Activated T-cell treated with anti-CD3 and anti-CD28 coated beads, Interleukin-2, amount 50 U/mL, for 4 hours (primary cell): ENCODE measurements at regions not wholly inside any gene's neighbourhood (a gene's known extent, or its start where the extent isn't known, plus 50 kb on each side); places are given as distances from the start of the nearest gene placed in this dataset.
"Not testable (repeated sequence)": the region's sequence is repeated elsewhere in the genome, so short reads cannot be mapped to it uniquely, and the experiment has no call there.

Experiments
- ATAC-seq, 2 donors: fragments of 200-7000 bp; cut with Tn5 transposase; one replicate each; pipeline ENCODE4 v1.10.0; 2021
- DNase-seq: peaks from one replicate; pipeline ENCODE4 v3.0.0-alpha.2; 2020
- H3K27me3 Mint-ChIP-seq: one replicate; pipeline ENCODE4 v1.8.0; 2021; ENCODE audit warnings: low read depth, mixed read lengths
- H3K36me3 Mint-ChIP-seq: one replicate; pipeline ENCODE4 v1.8.0; 2022; ENCODE audit warnings: mixed read lengths; ENCODE audit not compliant: insufficient read depth
- H3K4me1 Mint-ChIP-seq: one replicate; pipeline ENCODE4 v1.8.0; 2021; ENCODE audit warnings: low read depth, mixed read lengths
- H3K4me3 Mint-ChIP-seq: one replicate; pipeline ENCODE4 v1.8.0; 2021; ENCODE audit warnings: mild to moderate bottlenecking, moderate library complexity, mixed read lengths
- H3K9me3 Mint-ChIP-seq: one replicate; pipeline ENCODE4 v1.8.0; 2021; ENCODE audit warnings: mixed read lengths

DNA sequence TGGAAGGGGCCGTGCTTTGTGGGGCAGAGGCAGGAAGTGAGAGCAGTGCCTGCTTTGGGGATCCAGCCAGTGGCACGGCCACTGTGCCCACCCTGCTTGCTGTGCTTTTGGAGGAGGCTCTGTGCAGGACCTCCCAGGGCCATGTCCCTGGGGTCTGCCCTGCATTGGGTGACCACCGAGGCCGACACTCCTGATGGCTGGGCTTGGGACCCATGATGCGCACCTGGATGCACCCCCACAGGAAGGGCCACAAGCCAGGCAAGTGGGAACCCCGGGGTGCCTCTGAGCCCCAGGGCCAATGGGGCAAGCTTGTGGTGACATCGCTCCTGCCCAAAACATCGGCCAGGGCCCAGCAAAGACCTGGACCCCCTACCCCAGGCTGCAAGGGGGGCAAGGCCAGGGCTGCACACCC, 738.6 kb upstream of the GJE1 start:
- Mint-ChIP-seq H3K36me3 (no peaks in the 10 kb centered on the region), H3K9me3 (no peaks in the 10 kb centered on the region), H3K4me3 (no peak overlapping the region), H3K27me3 (no peaks in the 10 kb centered on the region), H3K4me1 (no peaks in the 10 kb centered on the region)
- ATAC-seq (peak in 1 of 2 donors; percentile 40), DNase-seq (no peak)

DNA sequence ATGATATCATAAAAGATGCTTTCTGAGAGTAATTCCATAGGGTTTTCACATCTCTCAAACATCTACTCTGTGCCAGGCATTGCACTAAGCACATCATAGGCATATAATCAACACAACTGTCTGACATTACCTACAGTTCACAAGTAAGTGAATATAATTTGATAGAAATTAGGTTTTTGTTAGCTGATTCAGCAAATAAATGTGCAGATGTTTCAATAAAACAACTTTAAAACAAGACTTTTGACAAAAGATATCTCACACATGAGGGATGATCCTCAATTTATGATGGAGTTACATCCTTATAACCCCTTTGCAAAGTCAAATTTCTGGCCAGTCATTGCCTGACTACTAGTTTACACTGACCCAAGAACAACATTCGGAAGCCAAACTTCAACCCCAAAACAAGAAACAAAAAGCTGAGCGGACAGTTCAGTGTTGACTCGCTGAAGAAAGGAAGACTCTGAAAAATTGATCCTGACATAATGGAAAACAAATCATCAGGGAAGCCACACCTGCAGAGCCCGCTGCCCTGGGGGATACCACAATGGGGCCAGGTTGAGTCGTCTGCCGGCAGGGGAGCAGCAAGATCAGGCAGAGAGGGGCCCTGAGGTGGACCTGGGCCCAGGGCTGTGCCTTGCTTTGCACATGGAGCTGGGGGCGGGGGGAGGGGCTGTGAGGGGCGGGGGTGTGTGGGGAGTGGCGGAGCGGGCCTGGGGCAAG, 739.2 kb upstream of the GJE1 start:
- Mint-ChIP-seq H3K36me3 (no peaks in the 10 kb centered on the region), H3K27me3 (no peaks in the 10 kb centered on the region), H3K4me3 (no peak overlapping the region), H3K4me1 (no peaks in the 10 kb centered on the region), H3K9me3 (no peaks in the 10 kb centered on the region)
- DNase-seq (no peak), ATAC-seq (no peak)

GRCh38 chr6:141391135-141391534, 741.6 kb upstream of the GJE1 start:
- H3K4me3 Mint-ChIP-seq, ATAC-seq: not testable (repeated sequence)

GRCh38 chr6:141388666-141389065, 744.1 kb upstream of the GJE1 start:
- DNase-seq = no peak
- no peaks in the 10 kb centered on the region for H3K27me3 Mint-ChIP-seq
- H3K4me3 Mint-ChIP-seq = no peak overlapping the region
- H3K4me1 Mint-ChIP-seq = no peaks in the 10 kb centered on the region
- ATAC-seq = no peak
- H3K36me3 Mint-ChIP-seq = no peaks in the 10 kb centered on the region
- no peaks in the 10 kb centered on the region for H3K9me3 Mint-ChIP-seq

More at GRCh38 chr6:141391135-141391534, 741.6 kb upstream of the GJE1 start:
- not testable (repeated sequence) for H3K27me3 Mint-ChIP-seq, DNase-seq, H3K36me3 Mint-ChIP-seq, H3K9me3 Mint-ChIP-seq, H3K4me1 Mint-ChIP-seq

GRCh38 chr6:141370438-141370837, 762.3 kb upstream of the GJE1 start:
- Mint-ChIP-seq H3K36me3 (no peaks in the 10 kb centered on the region), H3K9me3 (no peaks in the 10 kb centered on the region), H3K27me3 (peaks cover 6% of the 10 kb centered on the region), H3K4me1 (no peaks in the 10 kb centered on the region), H3K4me3 (no peak overlapping the region)
- no peak for ATAC-seq
- DNase-seq = no peak

GRCh38 chr6:141366796-141367195, 765.9 kb upstream of the GJE1 start:
- not testable (repeated sequence) for H3K4me3 Mint-ChIP-seq, ATAC-seq, H3K36me3 Mint-ChIP-seq, H3K4me1 Mint-ChIP-seq, H3K9me3 Mint-ChIP-seq, H3K27me3 Mint-ChIP-seq, DNase-seq

- no peaks in the 10 kb centered on the region for H3K4me1 Mint-ChIP-seq
- H3K27me3 Mint-ChIP-seq = no peaks in the 10 kb centered on the region
- ATAC-seq (no peak), DNase-seq (no peak)
- H3K4me3 Mint-ChIP-seq = no peak overlapping the region
- H3K36me3 Mint-ChIP-seq = no peaks in the 10 kb centered on the region
- no peaks in the 10 kb centered on the region for H3K9me3 Mint-ChIP-seq
These were observed 768.0 kb upstream of the GJE1 start for GRCh38 chr6:141364694-141365093.

GRCh38 chr6:141364232-141364631, 768.5 kb upstream of the GJE1 start:
- no peaks in the 10 kb centered on the region for H3K36me3 Mint-ChIP-seq
- no peaks in the 10 kb centered on the region for H3K27me3 Mint-ChIP-seq
- ATAC-seq = no peak
- H3K4me1 Mint-ChIP-seq = no peaks in the 10 kb centered on the region
- no peak overlapping the region for H3K4me3 Mint-ChIP-seq
- no peak for DNase-seq
- H3K9me3 Mint-ChIP-seq = no peaks in the 10 kb centered on the region

- Mint-ChIP-seq H3K27me3 (no peaks in the 10 kb centered on the region), H3K36me3 (no peaks in the 10 kb centered on the region), H3K4me3 (no peak overlapping the region), H3K9me3 (peaks cover 3% of the 10 kb centered on the region), H3K4me1 (no peaks in the 10 kb centered on the region)
- DNase-seq (no peak), ATAC-seq (no peak)
These were observed 771.2 kb upstream of the GJE1 start for GRCh38 chr6:141361559-141361958.

DNA sequence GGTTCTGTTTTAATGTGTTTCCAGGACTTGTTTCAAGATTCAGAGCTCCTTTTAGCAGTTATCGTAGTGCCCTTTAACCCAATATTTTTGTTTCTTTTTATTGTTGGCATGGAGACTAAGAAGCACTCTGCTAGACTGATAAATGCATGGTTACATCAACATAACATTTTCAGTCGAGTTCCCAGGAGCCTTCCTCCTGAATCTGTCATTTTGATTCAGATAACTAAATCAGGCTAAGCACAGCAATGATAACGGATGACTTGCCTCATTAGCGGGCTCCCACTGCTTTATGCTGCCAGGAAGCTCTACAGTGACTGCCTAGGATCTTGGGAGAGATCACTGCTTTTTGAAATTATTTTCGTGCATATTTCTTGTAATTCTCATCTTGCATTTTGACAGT, 772.8 kb upstream of the GJE1 start:
- Mint-ChIP-seq H3K27me3 (no peaks in the 10 kb centered on the region), H3K36me3 (no peaks in the 10 kb centered on the region), H3K9me3 (peaks cover 3% of the 10 kb centered on the region), H3K4me3 (no peak overlapping the region), H3K4me1 (no peaks in the 10 kb centered on the region)
- DNase-seq (no peak), ATAC-seq (no peak)

DNA sequence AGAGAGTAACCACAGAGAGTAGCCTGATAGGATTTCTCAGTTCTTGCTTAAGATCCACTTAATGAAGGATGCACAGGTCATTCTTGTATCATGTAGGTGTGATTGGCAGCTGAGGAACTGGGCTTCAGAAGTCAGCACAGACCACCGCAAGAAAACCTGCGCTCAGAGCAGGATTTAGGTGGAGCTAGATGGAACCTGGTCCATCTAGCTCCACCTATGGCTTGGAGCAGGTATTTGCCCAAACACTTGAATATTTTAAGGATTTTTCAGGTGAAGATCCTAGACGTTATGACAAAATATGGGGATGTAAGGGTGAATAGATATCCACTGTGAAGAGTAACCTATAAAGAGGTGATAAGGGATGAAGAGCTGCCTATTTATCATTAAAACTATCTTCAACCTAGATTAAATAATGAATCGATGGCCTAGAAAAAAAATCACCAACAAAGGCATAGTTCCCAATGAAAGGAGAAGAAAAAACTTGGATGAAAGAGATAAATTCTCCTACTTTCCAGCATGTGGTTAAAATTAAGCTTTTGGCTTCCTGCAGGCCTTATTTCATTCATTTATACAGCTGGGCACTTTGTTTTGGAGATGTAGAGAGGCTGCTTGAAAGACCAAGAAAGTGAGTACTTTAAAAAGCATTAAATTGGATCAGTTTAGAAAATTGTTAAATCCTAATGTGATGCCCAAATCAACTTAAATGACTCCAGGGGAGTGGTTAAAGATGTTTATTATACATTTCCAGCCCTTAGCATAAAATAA, 778.4 kb upstream of the GJE1 start:
- DNase-seq = no peak
- Mint-ChIP-seq H3K27me3 (no peaks in the 10 kb centered on the region), H3K4me1 (no peaks in the 10 kb centered on the region), H3K9me3 (peaks cover 3% of the 10 kb centered on the region), H3K4me3 (no peak overlapping the region), H3K36me3 (no peaks in the 10 kb centered on the region)
- no peak for ATAC-seq

- Mint-ChIP-seq H3K9me3 (no peaks in the 10 kb centered on the region), H3K4me3 (no peak overlapping the region), H3K4me1 (no peaks in the 10 kb centered on the region), H3K36me3 (no peaks in the 10 kb centered on the region), H3K27me3 (no peaks in the 10 kb centered on the region)
- ATAC-seq (no peak), DNase-seq (no peak)
These were observed 781.0 kb upstream of the GJE1 start for GRCh38 chr6:141351721-141352120.

DNA sequence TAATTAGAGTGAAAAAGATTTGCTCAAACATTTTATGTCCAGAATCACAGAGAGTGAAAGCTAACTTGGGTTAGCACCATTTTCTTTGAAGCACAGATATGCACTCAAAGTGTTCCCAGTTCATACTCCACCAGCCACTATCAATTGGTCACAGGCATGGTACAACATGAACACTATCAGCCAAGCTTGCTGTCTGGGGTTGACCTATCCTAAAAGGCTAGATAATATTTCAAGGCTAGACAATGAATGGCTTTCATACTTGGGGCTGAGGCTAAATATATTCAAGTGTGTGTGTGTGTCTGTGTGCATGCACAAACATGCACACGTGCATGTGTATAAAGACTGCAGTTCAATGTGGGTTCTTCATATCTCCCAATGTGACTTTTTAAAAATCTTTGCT, 783.0 kb upstream of the GJE1 start:
- no peaks in the 10 kb centered on the region for H3K27me3 Mint-ChIP-seq
- H3K4me3 Mint-ChIP-seq = no peak overlapping the region
- no peaks in the 10 kb centered on the region for H3K9me3 Mint-ChIP-seq
- no peak for DNase-seq
- no peak for ATAC-seq
- H3K36me3 Mint-ChIP-seq = no peaks in the 10 kb centered on the region
- H3K4me1 Mint-ChIP-seq = no peaks in the 10 kb centered on the region

GRCh38 chr6:141347906-141348492, 784.7 kb upstream of the GJE1 start:
- no peak for DNase-seq
- H3K4me1 Mint-ChIP-seq = no peaks in the 10 kb centered on the region
- H3K4me3 Mint-ChIP-seq = no peak overlapping the region
- ATAC-seq = no peak
- no peaks in the 10 kb centered on the region for H3K27me3 Mint-ChIP-seq
- no peaks in the 10 kb centered on the region for H3K9me3 Mint-ChIP-seq
- H3K36me3 Mint-ChIP-seq = no peaks in the 10 kb centered on the region

DNA sequence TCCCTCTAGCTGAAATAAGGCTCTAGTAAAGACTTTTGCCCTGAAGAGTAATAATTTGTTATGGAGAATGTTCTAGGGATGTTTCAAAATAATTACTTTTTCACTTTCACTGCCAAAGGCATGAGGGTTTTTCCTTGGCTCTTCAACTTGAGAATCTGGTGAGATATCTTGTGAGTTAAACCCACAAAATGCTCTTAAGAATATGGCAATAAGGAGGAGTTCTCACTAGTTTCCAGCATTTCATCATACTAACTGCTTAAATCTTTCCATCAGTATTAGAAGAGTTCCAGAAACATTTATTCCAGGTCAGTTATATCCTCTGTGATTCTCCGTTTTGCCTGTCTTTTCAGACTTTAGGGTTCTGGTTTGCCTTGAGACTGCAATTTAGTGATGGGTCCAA, 785.6 kb upstream of the GJE1 start:
- DNase-seq (no peak), ATAC-seq (no peak)
- H3K9me3 Mint-ChIP-seq = no peaks in the 10 kb centered on the region
- H3K4me3 Mint-ChIP-seq = no peak overlapping the region
- no peaks in the 10 kb centered on the region for H3K27me3 Mint-ChIP-seq
- H3K4me1 Mint-ChIP-seq = no peaks in the 10 kb centered on the region
- no peaks in the 10 kb centered on the region for H3K36me3 Mint-ChIP-seq
